Breast epithelium (tissue), 3 donors: ENCODE measurements at regions not wholly inside any gene's neighbourhood (a gene's known extent, or its start where the extent isn't known, plus 50 kb on each side); places are given as distances from the start of the nearest gene placed in this dataset.

Experiments used
- POLR2A ChIP-seq: fragments of 450-650 bp; IDR thresholded peaks from one replicate; pipeline ENCODE4 v1.6.1; 2016; ENCODE audit warnings: antibody characterized with exemption, mild to moderate bottlenecking, moderate library complexity
- POLR2AphosphoS5 ChIP-seq, 3 donors: sonication (generic); formaldehyde crosslinking; IDR thresholded peaks; one replicate each; pipeline ENCODE4 v1.6.1; 2017; ENCODE audit warnings: antibody characterized with exemption in 3 of 3
- TF ChIP-seq, protein P1 (sequence below), 3 donors: fragments of 450-650 bp; IDR thresholded peaks; one replicate each; pipeline ENCODE4 v1.5.1; 2016 to 2017; ENCODE audit warnings: antibody characterized with exemption in 3 of 3, mild to moderate bottlenecking in 3 of 3, moderate library complexity in 3 of 3

DNA sequence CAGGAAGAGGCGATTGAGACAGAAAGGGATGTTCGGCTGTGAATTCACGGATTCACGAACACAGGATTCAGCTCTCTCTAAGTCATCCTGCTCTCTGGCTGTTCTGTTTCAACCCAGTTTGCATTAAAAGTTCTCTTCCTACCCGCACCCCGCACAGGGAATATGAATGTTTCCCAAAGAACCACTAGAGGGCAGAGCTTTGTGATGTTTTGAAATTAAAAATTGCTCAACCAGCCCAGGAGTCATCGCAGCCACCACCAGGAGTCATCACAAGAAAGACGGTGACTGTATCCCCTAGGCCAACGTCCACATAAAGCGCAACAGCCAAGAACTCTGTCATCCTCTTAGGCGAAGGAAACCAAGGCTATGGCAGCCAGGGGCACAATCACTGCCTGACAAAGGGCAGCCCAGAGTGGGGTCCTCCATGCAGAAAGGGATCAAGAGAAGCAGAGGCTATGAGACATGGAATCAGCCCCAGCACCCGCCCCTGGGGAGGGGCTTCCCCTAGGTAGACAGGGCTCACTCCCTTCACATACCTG, 122.4 kb downstream of the WT1 start:
- TF ChIP-seq, protein P1, sequence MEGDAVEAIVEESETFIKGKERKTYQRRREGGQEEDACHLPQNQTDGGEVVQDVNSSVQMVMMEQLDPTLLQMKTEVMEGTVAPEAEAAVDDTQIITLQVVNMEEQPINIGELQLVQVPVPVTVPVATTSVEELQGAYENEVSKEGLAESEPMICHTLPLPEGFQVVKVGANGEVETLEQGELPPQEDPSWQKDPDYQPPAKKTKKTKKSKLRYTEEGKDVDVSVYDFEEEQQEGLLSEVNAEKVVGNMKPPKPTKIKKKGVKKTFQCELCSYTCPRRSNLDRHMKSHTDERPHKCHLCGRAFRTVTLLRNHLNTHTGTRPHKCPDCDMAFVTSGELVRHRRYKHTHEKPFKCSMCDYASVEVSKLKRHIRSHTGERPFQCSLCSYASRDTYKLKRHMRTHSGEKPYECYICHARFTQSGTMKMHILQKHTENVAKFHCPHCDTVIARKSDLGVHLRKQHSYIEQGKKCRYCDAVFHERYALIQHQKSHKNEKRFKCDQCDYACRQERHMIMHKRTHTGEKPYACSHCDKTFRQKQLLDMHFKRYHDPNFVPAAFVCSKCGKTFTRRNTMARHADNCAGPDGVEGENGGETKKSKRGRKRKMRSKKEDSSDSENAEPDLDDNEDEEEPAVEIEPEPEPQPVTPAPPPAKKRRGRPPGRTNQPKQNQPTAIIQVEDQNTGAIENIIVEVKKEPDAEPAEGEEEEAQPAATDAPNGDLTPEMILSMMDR (IDR thresholded peaks at IDR 0.05), result peak in 1 of 3 donors; percentile 38
- TF ChIP-seq POLR2AphosphoS5 (IDR thresholded peaks at IDR 0.05) (no peak), POLR2A (no peak)
